NCI-H1694 treated with DMSO at 0.1 percent for 48 hours (cell line): ENCODE measurements at regions not wholly inside any gene's neighbourhood (a gene's known extent, or its start where the extent isn't known, plus 50 kb on each side); places are given as distances from the start of the nearest gene placed in this dataset.
"Not testable (repeated sequence)": the region's sequence is repeated elsewhere in the genome, so short reads cannot be mapped to it uniquely, and the experiment has no call there.

Experiments
- DNase-seq: peaks from one replicate; lab custom pipeline; 2025; lab: John Stamatoyannopoulos, UW

GRCh38 chr15:94844538-94845389 lies 613.4 kb downstream of the MCTP2 start:
- DNase-seq, result no peak

GRCh38 chr15:94845390-94845716 lies 614.0 kb downstream of the MCTP2 start:
- no peak for DNase-seq

- no peak for DNase-seq
These were observed 616.0 kb downstream of the MCTP2 start for GRCh38 chr15:94847325-94847724.

GRCh38 chr15:94848054-94848453 lies 616.7 kb downstream of the MCTP2 start:
- DNase-seq, result no peak

- DNase-seq, result no peak
These were observed 623.7 kb downstream of the MCTP2 start for GRCh38 chr15:94855018-94855408.

GRCh38 chr15:94855409-94856266 lies 624.3 kb downstream of the MCTP2 start:
- no peak for DNase-seq

- no peak for DNase-seq
These were observed 625.0 kb downstream of the MCTP2 start for GRCh38 chr15:94856267-94856854.

GRCh38 chr15:94857466-94857865 lies 626.1 kb downstream of the MCTP2 start:
- DNase-seq, result no peak

- no peak for DNase-seq
These were observed 626.6 kb downstream of the MCTP2 start for GRCh38 chr15:94858011-94858410.

- DNase-seq, result no peak
These were observed 627.1 kb downstream of the MCTP2 start for GRCh38 chr15:94858449-94858848.

- DNase-seq, result no peak
These were observed 627.6 kb downstream of the MCTP2 start for GRCh38 chr15:94858920-94859319.

- no peak for DNase-seq
These were observed 633.2 kb downstream of the MCTP2 start for GRCh38 chr15:94864600-94864999.

- DNase-seq, result not testable (repeated sequence)
These were observed 636.9 kb downstream of the MCTP2 start for GRCh38 chr15:94868265-94868664.

- no peak for DNase-seq
These were observed 644.2 kb downstream of the MCTP2 start for GRCh38 chr15:94875550-94875949.

GRCh38 chr15:94877833-94878232 lies 646.5 kb downstream of the MCTP2 start:
- DNase-seq, result no peak

- DNase-seq, result no peak
These were observed 650.8 kb downstream of the MCTP2 start for GRCh38 chr15:94882071-94882712.

GRCh38 chr15:94887391-94887790 lies 656.0 kb downstream of the MCTP2 start:
- no peak for DNase-seq

- no peak for DNase-seq
These were observed 657.8 kb downstream of the MCTP2 start for GRCh38 chr15:94889153-94889552.

GRCh38 chr15:94893091-94893490 lies 661.7 kb downstream of the MCTP2 start:
- no peak for DNase-seq

GRCh38 chr15:94894056-94894455 lies 662.7 kb downstream of the MCTP2 start:
- DNase-seq, result no peak

- DNase-seq, result no peak
These were observed 678.1 kb downstream of the MCTP2 start for GRCh38 chr15:94909510-94909909.

GRCh38 chr15:94910166-94910565 lies 678.8 kb downstream of the MCTP2 start:
- DNase-seq, result no peak
